Spleen (tissue), 11 donors: ENCODE measurements at regions not wholly inside any gene's neighbourhood (a gene's known extent, or its start where the extent isn't known, plus 50 kb on each side); places are given as distances from the start of the nearest gene placed in this dataset.
"Not testable (repeated sequence)": the region's sequence is repeated elsewhere in the genome, so short reads cannot be mapped to it uniquely, and the experiment has no call there.

ENCODE experiments used
- DNase-seq: peaks from one replicate; pipeline ENCODE4 v3.0.0-alpha.2; 2020
- H3K27ac ChIP-seq, 8 donors: fragments of 200-600 bp; sonication (generic) in 7 of 8; 1 replicate in 4 of 8; 2 replicates in 4 of 8; pipeline versions ENCODE4 v1.5.0 to v1.8.0; 2016 to 2021; ENCODE audit warnings: inconsistent platforms in 4 of 8, mild to moderate bottlenecking in 4 of 8, moderate library complexity in 1 of 8
- H3K27me3 ChIP-seq, 7 donors: fragments of 200-600 bp; sonication (generic) in 6 of 7; replicated peaks in 1 of 7; 1 replicate in 4 of 7; 2 replicates in 3 of 7; pipeline versions ENCODE4 v1.5.0 to v1.8.0; 2016 to 2021; ENCODE audit warnings: inconsistent platforms in 3 of 7, mild to moderate bottlenecking in 1 of 7
- H3K36me3 ChIP-seq, 6 donors: fragments of 200-600 bp; sonication (generic) in 5 of 6; 1 replicate in 4 of 6; 2 replicates in 2 of 6; pipeline versions ENCODE4 v1.5.0 to v1.8.0; 2016 to 2021; ENCODE audit warnings: inconsistent platforms in 2 of 6
- H3K4me1 ChIP-seq, 6 donors: fragments of 200-600 bp; sonication (generic) in 5 of 6; 1 replicate in 3 of 6; 2 replicates in 3 of 6; pipeline versions ENCODE4 v1.5.0 to v1.8.0; 2016 to 2021; ENCODE audit warnings: inconsistent platforms in 3 of 6
- H3K4me3 ChIP-seq, 8 donors: fragments of 200-600 bp; sonication (generic) in 7 of 8; 1 replicate in 4 of 8; 2 replicates in 4 of 8; pipeline versions ENCODE4 v1.5.0 to v1.8.0; 2016 to 2021; ENCODE audit warnings: inconsistent platforms in 4 of 8, mild to moderate bottlenecking in 4 of 8, moderate library complexity in 2 of 8
- H3K9me3 ChIP-seq, 8 donors: fragments of 200-600 bp; sonication (generic) in 7 of 8; 1 replicate in 4 of 8; 2 replicates in 4 of 8; pipeline versions ENCODE4 v1.5.0 to v1.8.0; 2016 to 2021; ENCODE audit warnings: inconsistent platforms in 4 of 8
- POLR2A ChIP-seq, 3 donors: fragments of 450-650 bp; IDR thresholded peaks; one replicate each; pipeline ENCODE4 v1.5.1; 2017; ENCODE audit warnings: antibody characterized with exemption in 3 of 3, mild to moderate bottlenecking in 1 of 3
- POLR2AphosphoS5 ChIP-seq, 3 donors: sonication (generic); formaldehyde crosslinking; IDR thresholded peaks; one replicate each; pipeline ENCODE4 v1.5.1; 2017; ENCODE audit warnings: antibody characterized with exemption in 3 of 3
- WGBS, 5 donors: extraction: QIAGEN DNeasy Blood & Tissue Kit in 3 of 5; methylation state at CpG; one replicate each; pipeline versions ENCODE4 v1.1.5 to v1.1.7; 2013 to 2018; 5-methylcytosine and 5-hydroxymethylcytosine counted together
- intact Hi-C: fragments of 100-400 bp; cut with DNase I; formaldehyde crosslinking; loops from one replicate; pipeline ENCODE4 v1.15.0; 2023; ENCODE audit warnings: low total_unique reads
- TF ChIP-seq, protein P1 (sequence below), 11 experiments: fragments of 200-600 bp in 7 of 11; fragments of 450-650 bp in 4 of 11; sonication (generic) in 4 of 11; IDR thresholded peaks in 8 of 11; conservative IDR thresholded peaks in 3 of 11; 1 replicate in 7 of 11; 2 replicates in 4 of 11; pipeline versions ENCODE4 v1.4.0 to v1.8.0; 2016 to 2021; ENCODE audit warnings: antibody characterized with exemption in 11 of 11, inconsistent platforms in 4 of 11, mild to moderate bottlenecking in 1 of 11
- donor health status: healthy with polysubstance abuse.
- donor health status: DM: no; HTN: no; CAD: no; lungs with moderate emphysema.
- donor health status: DM: no; HTN: no; CAD: no.
- donor health status: Bipolar disorder and iron deficiency.
- donor health status: healthy.
- donor health status: DM: no; HTN: no; CAD: no.
- donor health status: DM: yes; HTN: yes; CAD: no.

DNA sequence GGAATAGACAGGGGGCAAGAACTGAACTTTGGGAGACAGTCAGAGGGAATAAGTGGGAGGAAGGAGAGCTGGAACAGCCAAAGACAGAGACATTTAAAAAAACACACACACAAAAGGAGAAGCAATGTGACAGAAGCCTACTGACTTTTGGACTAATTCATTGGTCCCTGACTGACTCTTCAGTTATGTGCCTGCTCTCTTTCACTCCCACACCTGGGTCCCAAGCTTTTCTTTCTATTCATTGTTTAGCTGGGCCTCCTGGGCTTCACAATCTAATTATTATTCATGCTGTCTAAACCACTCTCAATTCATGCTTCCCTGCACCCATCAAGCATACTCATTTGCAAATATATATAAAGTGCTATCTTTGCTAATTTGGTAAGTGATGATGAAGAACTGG lies 139.2 kb upstream of the IRS4 start:
- intact Hi-C loops: no loop called here
- Histone ChIP-seq H3K4me1 (no peaks in the 10 kb centered on the region), H3K27ac (no peak overlapping the region), H3K36me3 (no peaks in the 10 kb centered on the region), H3K9me3 (peaks cover 0 to 23% (median 0%) of the 10 kb centered on the region in 8 donors), H3K27me3 (no peaks in the 10 kb centered on the region), H3K4me3 (no peak overlapping the region)
- TF ChIP-seq POLR2A (IDR thresholded peaks at IDR 0.05) (no peak), POLR2AphosphoS5 (IDR thresholded peaks at IDR 0.05) (no peak)
- TF ChIP-seq, protein P1, sequence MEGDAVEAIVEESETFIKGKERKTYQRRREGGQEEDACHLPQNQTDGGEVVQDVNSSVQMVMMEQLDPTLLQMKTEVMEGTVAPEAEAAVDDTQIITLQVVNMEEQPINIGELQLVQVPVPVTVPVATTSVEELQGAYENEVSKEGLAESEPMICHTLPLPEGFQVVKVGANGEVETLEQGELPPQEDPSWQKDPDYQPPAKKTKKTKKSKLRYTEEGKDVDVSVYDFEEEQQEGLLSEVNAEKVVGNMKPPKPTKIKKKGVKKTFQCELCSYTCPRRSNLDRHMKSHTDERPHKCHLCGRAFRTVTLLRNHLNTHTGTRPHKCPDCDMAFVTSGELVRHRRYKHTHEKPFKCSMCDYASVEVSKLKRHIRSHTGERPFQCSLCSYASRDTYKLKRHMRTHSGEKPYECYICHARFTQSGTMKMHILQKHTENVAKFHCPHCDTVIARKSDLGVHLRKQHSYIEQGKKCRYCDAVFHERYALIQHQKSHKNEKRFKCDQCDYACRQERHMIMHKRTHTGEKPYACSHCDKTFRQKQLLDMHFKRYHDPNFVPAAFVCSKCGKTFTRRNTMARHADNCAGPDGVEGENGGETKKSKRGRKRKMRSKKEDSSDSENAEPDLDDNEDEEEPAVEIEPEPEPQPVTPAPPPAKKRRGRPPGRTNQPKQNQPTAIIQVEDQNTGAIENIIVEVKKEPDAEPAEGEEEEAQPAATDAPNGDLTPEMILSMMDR (IDR thresholded peaks at IDR 0.05 in 8 of 11, conservative IDR thresholded peaks at IDR 0.05 in 3 of 11): no peak
- no peak for DNase-seq

GRCh38 chrX:108843039-108843438 lies 106.7 kb upstream of the IRS4 start:
- H3K4me1 ChIP-seq, DNase-seq, H3K27me3 ChIP-seq, H3K9me3 ChIP-seq, intact Hi-C loops, H3K27ac ChIP-seq, H3K4me3 ChIP-seq, H3K36me3 ChIP-seq: not testable (repeated sequence)
- WGBS, 5 donors: 72 to 95% (median 86%) methylated on average over 1 of the region's 1 CpG

- WGBS, 5 donors: 62 to 96% (median 83%) methylated on average over 4 of the region's 4 CpGs
- no peaks in the 10 kb centered on the region for H3K27me3 ChIP-seq
- H3K4me3 ChIP-seq: no peak overlapping the region
- intact Hi-C loops: no loop called here
- TF ChIP-seq POLR2A (IDR thresholded peaks at IDR 0.05): no peak
- TF ChIP-seq, protein P1 (IDR thresholded peaks at IDR 0.05 in 8 of 11, conservative IDR thresholded peaks at IDR 0.05 in 3 of 11): no peak
- H3K36me3 ChIP-seq: no peaks in the 10 kb centered on the region
- H3K27ac ChIP-seq: no peak overlapping the region
- no peaks in the 10 kb centered on the region for H3K4me1 ChIP-seq
- DNase-seq: no peak
- no peaks in the 10 kb centered on the region for H3K9me3 ChIP-seq
Observed at GRCh38 chrX:108833993-108834392, 97.6 kb upstream of the IRS4 start.

DNA sequence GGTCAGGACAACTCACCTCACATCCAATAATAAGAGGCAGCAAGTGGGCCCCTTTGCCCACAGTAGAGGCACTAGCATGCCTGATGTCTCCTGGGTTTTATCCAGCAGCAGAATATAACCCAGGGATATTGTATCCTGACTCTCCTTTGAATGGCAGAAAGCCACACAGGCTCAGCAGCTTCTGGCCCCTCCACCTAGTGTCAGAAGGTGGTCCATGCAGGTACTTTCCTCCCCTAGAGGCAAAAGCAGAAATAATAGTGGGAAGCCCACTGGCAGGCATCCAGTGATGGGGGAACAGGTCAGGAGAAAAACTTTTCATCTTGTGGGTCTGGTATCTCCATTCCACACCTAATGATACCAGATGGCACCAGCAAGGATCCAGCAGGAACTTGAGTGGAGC lies 75.5 kb upstream of the IRS4 start:
- no peak overlapping the region for H3K4me3 ChIP-seq
- DNase-seq: no peak
- TF ChIP-seq POLR2AphosphoS5 (IDR thresholded peaks at IDR 0.05) (no peak), POLR2A (IDR thresholded peaks at IDR 0.05) (no peak)
- TF ChIP-seq, protein P1 (IDR thresholded peaks at IDR 0.05 in 8 of 11, conservative IDR thresholded peaks at IDR 0.05 in 3 of 11): no peak
- no peaks in the 10 kb centered on the region for H3K4me1 ChIP-seq
- H3K9me3 ChIP-seq: peaks cover 0 to 17% (median 3%) of the 10 kb centered on the region in 8 donors
- H3K27me3 ChIP-seq: no peaks in the 10 kb centered on the region
- no peaks in the 10 kb centered on the region for H3K36me3 ChIP-seq
- no peak overlapping the region for H3K27ac ChIP-seq
- intact Hi-C loops: no loop called here

DNA sequence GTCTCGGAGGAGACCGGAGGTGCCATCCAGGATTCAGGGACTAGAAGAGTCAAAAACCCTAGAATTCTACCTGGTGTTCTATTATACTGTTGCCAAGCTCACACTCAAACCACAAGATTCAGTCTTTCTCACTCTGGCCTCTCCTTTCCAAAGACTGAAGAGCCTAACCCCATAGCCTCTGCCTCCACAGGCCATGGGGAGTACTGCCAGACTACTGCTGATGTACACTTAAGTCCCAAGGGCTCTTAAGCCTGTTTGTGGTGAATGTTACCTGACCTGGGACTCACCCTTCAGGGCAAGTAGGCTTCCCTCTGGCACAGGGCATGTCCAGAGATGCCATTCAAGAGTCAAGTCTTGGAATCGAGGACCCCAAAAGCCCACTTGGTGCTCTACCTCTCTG lies 58.9 kb upstream of the IRS4 start:
- H3K36me3 ChIP-seq: no peaks in the 10 kb centered on the region
- WGBS, 5 donors: 74 to 93% (median 89%) methylated on average over 1 to 3 of the region's 3 CpGs
- no peak for DNase-seq
- intact Hi-C loops: no loop called here
- no peaks in the 10 kb centered on the region for H3K4me1 ChIP-seq
- peaks cover 0 to 15% (median 0%) of the 10 kb centered on the region in 8 donors for H3K9me3 ChIP-seq
- no peak for TF ChIP-seq POLR2A (IDR thresholded peaks at IDR 0.05)
- TF ChIP-seq, protein P1 (IDR thresholded peaks at IDR 0.05 in 8 of 11, conservative IDR thresholded peaks at IDR 0.05 in 3 of 11): no peak
- no peak for TF ChIP-seq POLR2AphosphoS5 (IDR thresholded peaks at IDR 0.05)
- H3K27me3 ChIP-seq: no peaks in the 10 kb centered on the region
- H3K4me3 ChIP-seq: no peak overlapping the region
- no peak overlapping the region for H3K27ac ChIP-seq
